GM21528 (cell line): ENCODE measurements at regions not wholly inside any gene's neighbourhood (a gene's known extent, or its start where the extent isn't known, plus 50 kb on each side); places are given as distances from the start of the nearest gene placed in this dataset.
"Not testable (repeated sequence)": the region's sequence is repeated elsewhere in the genome, so short reads cannot be mapped to it uniquely, and the experiment has no call there.

Experiments
- ATAC-seq: cut with Tn5 transposase; IDR thresholded peaks from one replicate; pipeline ENCODE4 v1.9.1; 2021; ENCODE audit warnings: mild to moderate bottlenecking, moderate library complexity; ENCODE audit not compliant: unreplicated experiment, low FRiP score

DNA sequence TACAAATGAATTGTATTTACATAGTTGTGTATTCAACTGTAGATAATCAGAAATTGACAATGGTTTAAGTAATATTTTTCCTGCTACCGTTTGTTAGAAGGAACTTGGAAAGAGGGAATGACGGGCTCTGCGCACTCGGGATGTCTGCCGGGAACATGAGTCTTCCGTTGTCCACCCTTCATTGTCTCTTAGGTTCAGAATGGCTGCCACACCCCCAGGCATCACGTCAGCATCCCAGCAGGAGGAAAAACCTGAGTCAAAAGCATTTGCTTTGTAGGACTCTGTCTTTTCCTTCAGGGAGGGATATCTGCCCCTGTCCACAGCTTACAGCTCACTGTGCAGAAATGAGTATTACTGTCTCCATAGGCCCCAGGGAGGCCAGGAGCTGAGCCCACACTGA is 331.2 kb downstream of the THBS2 start:
- no peak for ATAC-seq

DNA sequence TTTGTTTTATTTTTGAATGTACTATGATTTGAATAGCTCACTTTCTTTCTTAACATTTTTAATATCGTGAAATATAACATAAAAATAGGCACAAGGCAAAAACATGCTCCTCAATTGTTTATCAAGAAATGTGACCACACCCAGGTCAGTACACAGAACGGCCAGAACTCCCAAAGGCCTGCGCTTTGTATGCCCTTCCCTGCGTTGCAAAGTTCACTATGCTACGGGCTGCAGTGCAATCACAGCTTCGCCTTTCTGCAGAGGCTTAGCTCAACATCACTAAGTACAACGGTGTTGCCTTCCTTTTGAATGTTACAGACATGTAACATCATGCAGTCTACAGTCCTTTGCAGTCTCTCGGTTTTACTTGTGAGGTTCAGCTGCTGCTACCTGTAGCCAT is 333.4 kb downstream of the THBS2 start:
- no peak for ATAC-seq

DNA sequence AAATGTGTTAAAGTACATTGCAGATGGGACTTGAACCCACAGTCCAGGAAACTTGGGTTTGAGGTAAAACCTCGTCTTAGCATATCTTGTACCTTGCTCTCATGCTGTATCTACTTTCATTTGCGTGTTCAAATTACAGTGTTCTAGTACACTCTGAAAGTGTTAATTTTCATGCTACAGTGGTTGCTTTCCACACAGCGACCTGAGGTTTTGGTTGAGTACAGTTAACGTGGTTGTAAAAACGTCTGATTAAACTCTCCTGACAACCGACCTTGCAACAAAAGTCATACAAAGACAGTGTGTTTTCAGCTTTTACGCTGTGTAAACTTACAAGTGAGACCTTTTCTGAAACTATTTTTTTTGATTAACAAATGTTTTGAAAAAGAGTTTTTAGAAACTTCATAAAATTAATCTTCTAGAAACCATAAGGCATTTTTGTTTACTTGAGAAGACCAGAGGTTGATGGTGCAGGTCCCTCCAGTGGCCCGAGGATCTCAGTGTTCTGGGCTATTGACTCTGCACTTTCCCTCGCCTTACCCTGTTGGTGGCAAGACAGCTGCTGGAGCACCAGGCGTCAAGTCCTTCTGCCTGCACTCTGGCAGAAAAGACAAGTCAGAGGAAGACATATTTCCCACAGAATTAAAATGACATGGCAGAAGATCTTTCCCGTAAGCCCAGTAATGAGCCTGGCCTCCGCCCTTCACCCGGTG is 334.0 kb downstream of the THBS2 start:
- no peak for ATAC-seq

DNA sequence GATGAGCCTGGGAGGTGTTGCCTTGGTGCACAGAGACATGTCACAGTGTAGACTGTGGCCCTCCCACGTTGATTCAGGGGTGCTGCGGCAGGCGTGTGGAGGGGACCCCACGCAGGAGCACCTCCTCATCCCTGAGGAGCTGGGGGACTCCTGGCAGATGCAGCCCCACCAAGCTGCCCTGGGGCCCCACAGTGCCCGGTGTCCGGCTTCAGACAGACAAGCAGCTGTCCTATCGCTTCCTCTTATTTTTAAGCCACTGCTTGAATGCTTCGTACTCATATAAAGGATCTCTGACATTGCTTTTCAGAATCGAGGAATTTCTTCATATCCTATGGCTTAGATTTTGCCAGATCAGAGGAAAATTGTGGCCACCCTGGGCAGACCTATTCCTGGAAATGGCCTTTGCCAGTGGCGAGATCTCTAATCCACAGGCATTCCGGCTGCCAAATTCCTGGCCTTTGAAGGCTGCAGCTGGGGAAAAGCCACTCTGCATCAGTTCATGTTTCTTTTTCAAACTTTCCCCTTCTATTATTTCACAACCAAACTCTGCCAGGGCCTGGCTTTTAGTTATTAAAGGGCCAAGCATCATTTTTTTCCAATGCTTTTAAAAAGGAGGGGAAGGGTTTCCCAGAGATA is 337.0 kb downstream of the THBS2 start:
- no peak for ATAC-seq

DNA sequence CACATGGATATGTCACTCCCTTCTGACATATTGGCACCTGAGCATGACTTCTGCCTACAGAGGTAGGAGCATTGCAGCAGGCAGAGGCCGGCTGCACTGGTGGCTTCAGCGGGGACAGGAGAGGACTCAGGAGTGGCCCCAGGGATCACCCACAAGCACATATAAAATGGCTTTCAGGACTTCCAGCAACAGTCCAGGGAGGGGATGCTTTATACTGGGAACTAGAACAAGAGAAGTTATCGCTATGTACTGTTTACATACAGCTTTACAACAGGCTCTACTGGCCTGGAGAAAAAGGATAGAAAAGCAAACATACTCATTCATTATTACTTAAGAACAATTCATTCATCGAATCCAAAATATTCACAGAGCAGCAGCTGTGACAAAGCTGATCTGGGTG is 337.8 kb downstream of the THBS2 start:
- ATAC-seq = no peak

DNA sequence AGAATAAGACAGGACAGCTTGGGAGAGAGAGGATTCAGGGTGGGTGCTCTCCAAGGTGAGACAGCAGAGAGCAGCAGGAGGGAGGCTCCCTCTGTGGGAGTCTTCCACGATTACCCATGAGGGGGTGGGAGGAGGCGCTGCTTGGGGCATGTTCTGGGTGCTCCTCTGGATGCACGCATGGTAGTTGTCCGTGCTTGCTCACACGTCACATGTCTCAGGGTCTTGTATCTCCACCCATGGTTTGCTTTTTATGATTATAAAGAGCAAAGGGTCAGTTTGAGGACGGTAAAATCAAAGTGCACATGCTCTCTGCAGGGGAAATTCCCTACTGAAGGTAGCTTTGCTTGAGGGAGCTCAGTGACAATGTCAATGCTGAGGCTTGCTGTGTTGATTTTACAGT is 338.4 kb downstream of the THBS2 start:
- no peak for ATAC-seq

DNA sequence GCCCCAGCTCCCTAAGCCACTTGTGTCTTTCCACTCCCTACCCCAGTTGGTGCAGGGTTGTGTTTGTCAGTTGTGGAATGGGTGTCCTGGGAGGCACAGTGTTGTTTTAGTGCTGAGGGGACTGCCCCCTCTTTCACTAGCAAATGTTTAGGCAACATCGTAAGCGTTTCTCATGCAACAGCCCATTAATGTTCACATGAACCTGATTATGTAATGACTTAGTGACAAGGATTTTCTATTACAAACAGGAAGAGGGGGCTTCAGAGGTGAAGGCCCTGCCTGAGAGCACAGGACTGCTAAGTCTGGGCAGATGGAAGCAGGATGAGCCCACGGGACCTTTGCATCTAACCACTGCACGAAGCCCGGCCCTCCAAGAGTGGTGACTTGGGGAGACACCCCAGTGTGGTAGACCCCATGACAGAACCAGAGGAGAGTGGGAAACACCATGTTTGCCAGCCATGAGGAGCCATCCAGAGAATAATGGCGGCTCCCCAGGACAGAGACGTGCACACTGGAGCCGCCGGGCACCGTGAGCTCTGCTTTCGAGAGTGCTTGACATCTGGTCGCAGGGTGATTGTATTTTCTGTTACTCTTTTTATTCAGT is 339.7 kb downstream of the THBS2 start:
- ATAC-seq = no peak

DNA sequence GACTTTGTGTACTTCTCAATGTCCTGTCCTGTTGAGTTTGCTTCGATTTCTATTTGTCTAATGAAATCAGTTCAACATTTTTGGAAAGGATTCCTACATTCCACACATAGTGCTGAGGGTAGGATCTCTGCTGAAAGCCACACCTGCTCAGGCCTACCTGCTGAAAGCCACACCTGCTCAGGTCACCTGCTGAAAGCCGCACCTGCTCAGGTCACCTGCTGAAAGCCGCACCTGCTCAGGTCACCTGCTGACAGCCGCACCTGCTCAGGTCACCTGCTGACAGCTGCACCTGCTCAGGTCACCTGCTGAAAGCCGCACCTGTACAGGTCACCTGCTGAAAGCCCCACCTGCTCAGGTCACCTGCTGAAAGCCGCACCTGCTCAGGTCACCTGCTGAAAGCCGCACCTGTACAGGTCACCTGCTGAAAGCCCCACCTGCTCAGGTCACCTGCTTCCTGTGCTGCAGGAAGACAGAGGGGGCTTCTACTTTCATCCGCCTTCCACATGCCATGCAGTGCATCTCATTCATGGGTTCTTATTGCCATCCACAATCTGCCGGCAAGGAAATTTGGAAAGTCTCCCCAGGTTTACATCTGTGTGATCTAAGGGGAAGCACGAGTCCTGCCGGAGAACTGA is 340.3 kb downstream of the THBS2 start:
- ATAC-seq = not testable (repeated sequence)

DNA sequence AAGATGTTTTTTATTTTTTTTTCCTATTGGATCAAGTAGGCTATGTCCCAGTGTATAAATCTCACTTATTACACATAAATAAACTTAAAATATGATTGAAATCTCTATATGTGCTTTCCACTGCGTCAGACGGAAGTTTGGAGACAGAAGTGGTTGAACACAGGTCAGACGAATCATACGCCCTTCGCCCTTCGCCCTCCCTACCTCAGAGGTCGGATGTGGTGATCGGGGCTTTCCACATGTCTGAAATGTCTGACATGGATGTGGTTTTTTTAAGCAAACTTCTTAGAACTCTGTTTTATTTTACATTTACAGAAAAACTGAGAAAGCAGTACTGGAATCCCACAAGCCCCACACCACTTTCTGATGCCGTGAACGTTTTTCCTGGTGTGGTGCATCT is 344.4 kb downstream of the THBS2 start:
- no peak for ATAC-seq

DNA sequence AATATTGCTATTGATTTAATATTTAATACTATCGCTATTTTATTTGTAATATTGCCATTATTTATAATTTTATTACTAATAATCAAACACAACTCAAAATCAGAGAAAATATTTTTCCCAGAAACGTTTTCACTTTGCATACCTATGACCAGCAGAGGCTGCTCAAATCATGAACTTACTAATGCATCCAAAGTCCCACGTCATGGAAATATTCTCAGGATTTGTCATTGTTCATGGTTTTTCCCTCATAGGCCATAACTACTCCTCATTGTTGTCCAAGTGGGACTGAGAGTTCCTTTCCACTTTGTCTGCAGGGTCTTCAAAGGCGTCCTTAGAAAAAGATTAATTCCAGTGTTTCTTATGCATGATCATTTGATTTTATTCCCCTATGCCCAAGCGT is 344.8 kb downstream of the THBS2 start:
- no peak for ATAC-seq

DNA sequence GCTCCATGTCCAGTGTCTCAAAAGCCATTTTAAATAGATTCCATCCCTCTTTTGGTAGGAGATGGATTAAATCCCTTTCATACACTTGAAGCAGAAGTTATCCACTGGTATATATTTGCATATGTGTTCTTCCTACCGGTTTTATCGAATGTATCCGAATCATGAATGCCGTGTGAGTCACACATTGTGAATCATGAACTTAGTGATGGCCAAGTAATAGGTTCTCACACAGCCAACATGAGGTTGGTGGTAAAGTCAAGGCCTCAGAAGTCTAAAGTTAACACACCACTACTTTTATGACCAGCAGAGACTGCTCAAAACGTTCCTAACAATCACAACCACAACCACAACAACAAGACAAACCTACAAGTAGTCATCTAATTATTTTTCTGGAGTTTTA is 345.5 kb downstream of the THBS2 start:
- ATAC-seq = no peak

DNA sequence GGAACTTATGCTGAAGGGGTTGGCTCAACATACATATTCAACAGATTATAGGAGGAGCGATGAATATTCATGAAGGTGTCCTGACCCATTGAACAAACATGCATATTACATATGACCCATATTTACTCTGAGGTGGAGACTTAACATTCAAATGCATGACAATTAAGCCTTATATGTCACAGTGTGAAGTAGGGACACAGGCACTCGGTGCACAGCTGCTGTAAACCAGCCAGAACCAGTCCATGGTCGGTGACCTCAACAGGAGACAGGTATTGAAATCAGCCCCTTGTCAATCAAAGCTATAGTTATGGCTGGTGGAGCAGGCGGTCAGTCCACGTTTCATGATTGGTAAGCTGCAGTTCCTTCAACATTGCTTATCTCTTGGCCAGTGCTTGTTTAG is 347.3 kb downstream of the THBS2 start:
- no peak for ATAC-seq

DNA sequence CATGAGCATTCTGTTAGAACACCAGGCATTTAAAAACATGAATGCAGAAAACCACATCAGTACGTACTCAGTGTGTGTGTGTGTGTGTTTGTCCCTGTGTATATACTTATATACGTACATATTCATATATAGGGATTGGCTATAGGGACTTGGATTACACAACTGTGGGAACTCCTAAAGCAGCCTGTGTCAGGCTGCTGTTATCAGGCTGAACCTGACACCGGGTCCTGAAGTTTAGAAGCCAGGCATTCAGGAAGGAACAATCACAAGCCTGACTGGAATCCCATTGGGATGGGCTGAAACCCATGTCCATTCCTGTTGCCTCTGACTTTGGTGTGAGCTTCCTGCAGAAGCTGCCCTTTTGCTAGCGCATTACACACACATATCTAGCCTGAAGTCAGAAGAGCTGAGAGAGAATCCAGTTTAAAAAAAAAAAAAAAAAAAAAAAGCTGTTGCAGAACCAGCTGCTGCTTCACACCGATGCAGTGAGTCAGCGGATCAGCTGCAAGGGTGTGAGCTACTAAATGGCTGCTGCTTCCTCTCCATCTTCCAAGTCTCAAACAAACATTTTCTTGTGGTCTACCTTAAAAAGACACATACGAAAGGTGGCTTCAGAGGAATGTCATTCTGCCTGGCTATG is 348.1 kb downstream of the THBS2 start:
- no peak for ATAC-seq

DNA sequence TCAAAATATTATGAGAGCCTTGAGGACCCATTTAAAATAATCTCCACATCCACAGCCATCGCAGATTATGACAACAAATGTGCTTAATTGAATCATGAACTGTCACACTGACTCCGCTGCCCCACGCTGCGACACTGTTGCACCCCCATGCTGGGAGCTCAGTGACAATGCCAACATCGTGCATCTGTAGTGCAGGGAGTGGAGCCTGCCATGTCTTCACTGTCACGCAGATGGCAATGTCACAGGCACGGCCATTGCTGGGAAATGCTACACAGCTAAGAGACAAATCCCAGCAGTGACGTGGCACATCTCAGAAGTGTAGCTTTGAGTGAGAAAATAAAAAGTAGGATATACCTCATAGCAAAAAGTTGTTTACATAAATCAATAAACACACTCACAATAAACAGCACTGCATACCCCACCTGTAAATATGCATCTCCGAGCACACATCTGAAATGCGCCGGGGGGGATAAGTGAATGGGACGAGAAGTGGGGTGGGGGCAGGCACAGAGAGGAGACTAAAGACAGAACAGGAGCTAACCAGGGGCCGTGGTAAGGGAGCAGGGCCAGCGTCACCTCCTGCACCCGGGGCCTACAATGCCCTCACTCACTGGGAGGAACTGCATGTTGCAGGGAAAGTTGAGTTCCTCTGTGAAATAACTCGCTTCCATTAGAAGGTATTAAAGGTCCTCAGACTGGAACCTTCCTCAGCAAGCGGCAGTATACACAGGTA is 349.9 kb downstream of the THBS2 start:
- ATAC-seq = no peak

DNA sequence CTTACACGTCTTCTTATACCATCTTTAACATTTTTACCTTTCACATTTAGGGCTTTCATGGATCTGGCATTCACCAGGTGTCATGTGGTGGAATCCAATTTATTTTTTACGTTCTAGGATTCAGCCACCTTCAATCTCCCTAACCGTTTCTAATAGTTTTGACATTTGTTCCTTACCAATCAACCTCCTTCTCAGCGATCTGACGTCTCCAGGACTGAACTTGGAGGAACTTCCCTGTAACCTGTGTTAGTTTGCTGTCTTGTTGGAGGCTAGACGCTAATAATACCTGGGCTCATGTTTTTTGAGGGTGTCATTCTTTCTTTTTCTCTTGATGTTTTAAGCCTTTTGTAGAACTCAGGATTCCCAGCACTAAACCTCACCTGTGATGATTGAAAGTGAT is 351.6 kb downstream of the THBS2 start:
- no peak for ATAC-seq

DNA sequence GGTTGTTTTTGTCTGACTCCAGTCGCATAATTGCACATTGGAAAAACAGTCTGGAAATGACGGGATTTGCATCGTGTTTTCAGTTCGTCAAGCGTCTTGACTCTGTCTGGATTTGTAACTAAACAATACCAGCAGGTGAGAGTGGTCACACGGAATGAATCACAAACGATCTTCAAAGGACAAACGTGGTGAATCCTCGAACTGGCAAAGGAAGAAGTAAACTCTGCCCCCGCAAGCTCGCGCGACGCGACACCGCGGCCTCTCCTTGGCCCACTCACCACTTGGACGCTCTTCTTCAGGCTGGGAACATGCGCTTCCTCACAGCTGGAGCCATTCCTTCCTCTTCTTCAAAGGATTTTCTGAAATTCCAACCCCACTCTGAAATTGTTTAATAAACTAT is 352.6 kb downstream of the THBS2 start:
- no peak for ATAC-seq

DNA sequence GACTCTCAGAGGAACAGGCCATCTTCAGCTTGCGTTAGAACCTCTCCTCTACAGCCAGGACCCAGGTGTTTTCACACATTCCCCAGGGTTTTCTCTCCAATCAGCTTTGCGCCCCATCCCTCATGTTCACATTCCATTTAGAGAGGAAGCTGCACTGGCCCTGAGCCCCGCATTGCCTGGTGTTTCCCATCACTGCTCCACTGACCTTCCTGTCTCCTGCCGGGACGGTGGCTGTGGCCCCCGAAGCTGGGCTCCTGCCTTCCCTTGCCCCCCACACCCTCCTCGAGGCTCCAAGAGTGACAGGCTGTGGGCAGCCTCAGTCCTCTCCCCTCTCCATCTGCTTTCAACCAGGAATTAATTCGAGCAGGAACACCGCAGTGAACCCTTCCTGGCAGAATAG is 357.3 kb downstream of the THBS2 start:
- no peak for ATAC-seq

DNA sequence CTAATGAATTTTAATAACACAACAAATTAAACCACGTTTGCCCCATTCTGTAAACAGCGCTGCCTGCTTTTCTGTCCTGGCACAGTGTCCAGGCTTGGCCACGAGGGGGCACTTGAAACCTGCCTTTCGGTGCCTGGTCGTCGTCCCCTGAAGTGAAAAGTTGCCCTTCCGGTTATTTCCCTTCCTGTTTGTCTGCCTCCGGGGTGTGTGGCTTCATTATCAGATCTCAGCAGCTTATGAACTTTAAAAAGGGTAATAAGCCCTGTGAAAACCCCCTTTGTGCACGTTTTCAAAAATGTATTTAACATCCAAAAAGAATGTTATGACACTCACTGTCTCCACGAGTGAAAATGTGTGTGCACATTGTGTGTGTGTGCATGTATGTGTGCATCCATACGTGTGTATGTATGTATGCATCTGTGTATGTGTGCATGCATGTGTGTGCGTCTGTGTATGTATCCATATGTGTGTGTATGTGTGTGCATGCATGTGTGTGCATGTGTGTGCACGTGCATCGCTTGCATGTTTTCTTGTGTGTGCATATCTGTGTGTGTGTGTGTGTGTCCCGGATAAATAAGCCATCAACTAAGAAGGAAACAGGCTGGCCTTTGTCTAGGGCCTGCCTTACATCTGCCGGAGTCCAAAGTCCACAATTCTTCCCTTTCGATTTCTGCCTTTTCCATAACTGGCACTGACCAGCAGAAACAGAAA is 358.4 kb downstream of the THBS2 start:
- peak; percentile 98 for ATAC-seq

DNA sequence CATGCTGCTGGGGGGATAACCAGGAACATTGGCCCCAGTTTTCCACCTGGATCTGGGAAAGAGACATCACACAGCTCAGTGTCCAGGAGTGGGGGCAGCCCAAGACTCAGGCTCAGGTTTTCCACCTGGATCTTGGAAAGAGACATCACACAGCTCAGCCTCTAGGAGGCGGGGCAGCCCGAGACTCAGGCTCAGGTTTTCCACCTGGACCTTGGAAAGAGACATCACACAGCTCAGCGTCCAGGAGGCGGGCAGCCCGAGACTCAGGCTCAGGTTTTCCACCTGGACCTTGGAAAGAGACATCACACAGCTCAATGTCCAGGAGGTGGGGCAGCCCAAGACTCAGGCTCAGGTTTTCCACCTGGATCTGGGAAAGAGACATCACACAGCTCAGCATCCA is 361.6 kb downstream of the THBS2 start:
- ATAC-seq = no peak

DNA sequence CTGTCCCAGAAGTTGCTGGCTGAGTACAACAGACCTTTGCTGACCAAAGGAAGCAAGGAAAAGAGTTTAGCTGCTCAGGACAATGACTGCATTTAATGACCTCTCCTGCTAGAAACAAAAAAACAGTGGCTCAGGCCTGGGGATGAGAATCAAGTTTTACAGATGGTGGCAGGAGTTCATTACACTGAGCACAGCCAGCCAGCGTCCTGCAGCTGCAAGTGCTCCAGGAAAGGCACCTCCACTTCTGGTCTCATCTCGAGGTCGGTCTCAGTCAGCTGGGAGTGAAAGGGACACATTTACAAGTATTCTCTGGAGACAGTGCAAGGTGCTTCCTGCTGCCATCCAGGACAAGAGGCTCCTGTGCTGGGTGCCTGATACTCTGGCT is 362.7 kb downstream of the THBS2 start:
- no peak for ATAC-seq
